OCI-LY7 (cell line): ENCODE measurements at regions not wholly inside any gene's neighbourhood (a gene's known extent, or its start where the extent isn't known, plus 50 kb on each side); places are given as distances from the start of the nearest gene placed in this dataset.
"Not testable (repeated sequence)": the region's sequence is repeated elsewhere in the genome, so short reads cannot be mapped to it uniquely, and the experiment has no call there.

Experiments
- BruUV-seq: library from RNA; stranded (reverse); fragments of 400-500 nt; replicated peaks from 2 replicates; lab custom pipeline; 2021; lab: Mats Ljungman, UMichigan
- CTCF ChIA-PET: fragments of 300-600 bp; sonication (Branson Sonifier 250); formaldehyde crosslinking; loops from one replicate; lab custom pipeline; 2022; ENCODE audit warnings: antibody characterized with exemption; ENCODE audit not compliant: unreplicated experiment; lab: Charles Lee
- POLR2A ChIA-PET: fragments of 300-600 bp; sonication (Branson Sonifier 250); formaldehyde crosslinking; loops from one replicate; lab custom pipeline; 2022; ENCODE audit warnings: antibody characterized with exemption; lab: Charles Lee
- DNase-seq: peaks from one replicate; pipeline ENCODE4 v3.0.0-alpha.2; 2015; ENCODE audit warnings: low spot score
- H2AFZ ChIP-seq: fragments of 200-600 bp; sonication (generic), shearing (Covaris generic); 2 replicates; pipeline ENCODE4 v1.6.1; 2014; ENCODE audit warnings: mild to moderate bottlenecking, antibody characterized with exemption, low read length, moderate library complexity
- H3K27ac ChIP-seq: fragments of 200-600 bp; sonication (generic); 2 replicates; pipeline ENCODE4 v1.5.1; 2014; ENCODE audit warnings: mixed run types, low read depth, mild to moderate bottlenecking, moderate library complexity, low read length, inconsistent platforms; ENCODE audit not compliant: poor library complexity, severe bottlenecking
- H3K36me3 ChIP-seq: fragments of 200-600 bp; sonication (generic); 2 replicates; pipeline ENCODE4 v1.6.1; 2014; ENCODE audit warnings: mild to moderate bottlenecking, antibody characterized with exemption, low read length, moderate library complexity, mixed read lengths; ENCODE audit not compliant: insufficient read depth
- H3K4me1 ChIP-seq: fragments of 200-600 bp; sonication (generic); 2 replicates; pipeline ENCODE4 v1.5.1; 2014; ENCODE audit warnings: mild to moderate bottlenecking, low read length; ENCODE audit not compliant: insufficient read depth, poor library complexity, severe bottlenecking
- H3K4me2 ChIP-seq: fragments of 200-600 bp; sonication (generic); 2 replicates; pipeline ENCODE4 v1.6.1; 2014; ENCODE audit warnings: mild to moderate bottlenecking, low read length
- H3K4me3 ChIP-seq: fragments of 200-600 bp; sonication (generic); 2 replicates; pipeline ENCODE4 v1.5.1; 2014; ENCODE audit warnings: mild to moderate bottlenecking, low read depth, low read length; ENCODE audit not compliant: poor library complexity, severe bottlenecking
- H3K79me2 ChIP-seq: fragments of 200-600 bp; sonication (generic); 2 replicates; pipeline ENCODE4 v1.6.1; 2016; ENCODE audit warnings: low read depth, mild to moderate bottlenecking, low read length, moderate library complexity, mixed read lengths; ENCODE audit not compliant: insufficient read depth
- H3K9me2 ChIP-seq: fragments of 200-600 bp; sonication (generic); 2 replicates; pipeline ENCODE4 v1.6.1; 2016; ENCODE audit warnings: mild to moderate bottlenecking, low read length, mixed read lengths; ENCODE audit not compliant: insufficient read depth
- H3K9me3 ChIP-seq: fragments of 200-600 bp; sonication (generic); 2 replicates; pipeline ENCODE4 v1.6.1; 2014; ENCODE audit warnings: mild to moderate bottlenecking, mixed run types, low read length, mixed read lengths
- H4K20me1 ChIP-seq: fragments of 200-600 bp; sonication (generic); 2 replicates; pipeline ENCODE4 v1.6.1; 2014; ENCODE audit warnings: mild to moderate bottlenecking, antibody characterized with exemption, low read length, moderate library complexity, mixed read lengths; ENCODE audit not compliant: insufficient read depth
- intact Hi-C: fragments of 100-400 bp; cut with micrococcal nuclease; formaldehyde crosslinking; loops from one replicate; pipeline ENCODE4 v1.10.0; 2022; ENCODE audit not compliant: unreplicated experiment

GRCh38 chr1:83403500-83403899, 595.4 kb downstream of the TTLL7 start:
- H3K4me3 ChIP-seq, POLR2A ChIA-PET, BruUV-seq, intact Hi-C loops, H4K20me1 ChIP-seq, CTCF ChIA-PET, H3K9me3 ChIP-seq, DNase-seq, H3K9me2 ChIP-seq, H2AFZ ChIP-seq, H3K4me2 ChIP-seq, H3K79me2 ChIP-seq, H3K4me1 ChIP-seq, H3K27ac ChIP-seq, H3K36me3 ChIP-seq: not testable (repeated sequence)

- H3K4me2 ChIP-seq, H3K4me3 ChIP-seq, H4K20me1 ChIP-seq, intact Hi-C loops, H3K27ac ChIP-seq, H3K9me2 ChIP-seq, H3K79me2 ChIP-seq, BruUV-seq, DNase-seq, H2AFZ ChIP-seq, H3K9me3 ChIP-seq, POLR2A ChIA-PET, H3K36me3 ChIP-seq, H3K4me1 ChIP-seq, CTCF ChIA-PET: not testable (repeated sequence)
Observed at GRCh38 chr1:83401146-83401545, 597.8 kb downstream of the TTLL7 start.

- DNase-seq, H3K27ac ChIP-seq: not testable (repeated sequence)
Observed at GRCh38 chr1:83400173-83400572, 598.8 kb downstream of the TTLL7 start.

GRCh38 chr1:83398125-83398524, 600.8 kb downstream of the TTLL7 start:
- CTCF ChIA-PET, H3K9me3 ChIP-seq, intact Hi-C loops: not testable (repeated sequence)

More at GRCh38 chr1:83400173-83400572, 598.8 kb downstream of the TTLL7 start:
- CTCF ChIA-PET, H3K4me3 ChIP-seq, H3K9me2 ChIP-seq, BruUV-seq, H3K79me2 ChIP-seq, H3K4me1 ChIP-seq, H3K36me3 ChIP-seq, intact Hi-C loops, H3K4me2 ChIP-seq, H3K9me3 ChIP-seq, H2AFZ ChIP-seq, H4K20me1 ChIP-seq: not testable (repeated sequence)
- POLR2A ChIA-PET: interaction anchor here (0.6 kb wide), 1 partner anchor 1062 kb away, joined by 3 read pairs; no protein-coding TSS in a partner anchor

GRCh38 chr1:83395130-83395529, 603.8 kb downstream of the TTLL7 start:
- H3K27ac ChIP-seq, H3K79me2 ChIP-seq, H3K9me3 ChIP-seq, H3K4me3 ChIP-seq, H3K4me1 ChIP-seq, H3K9me2 ChIP-seq, H4K20me1 ChIP-seq, intact Hi-C loops, CTCF ChIA-PET, BruUV-seq, DNase-seq, POLR2A ChIA-PET, H3K4me2 ChIP-seq, H3K36me3 ChIP-seq, H2AFZ ChIP-seq: not testable (repeated sequence)

More at GRCh38 chr1:83398125-83398524, 600.8 kb downstream of the TTLL7 start:
- H4K20me1 ChIP-seq, H3K9me2 ChIP-seq, DNase-seq, H2AFZ ChIP-seq, H3K27ac ChIP-seq, POLR2A ChIA-PET, H3K4me2 ChIP-seq, H3K79me2 ChIP-seq, H3K36me3 ChIP-seq, H3K4me1 ChIP-seq, BruUV-seq, H3K4me3 ChIP-seq: not testable (repeated sequence)

- H3K36me3 ChIP-seq, H3K4me2 ChIP-seq, POLR2A ChIA-PET, CTCF ChIA-PET, H3K4me3 ChIP-seq, H3K4me1 ChIP-seq, H3K79me2 ChIP-seq, H3K9me3 ChIP-seq, DNase-seq, H4K20me1 ChIP-seq, H2AFZ ChIP-seq, BruUV-seq, H3K9me2 ChIP-seq, intact Hi-C loops, H3K27ac ChIP-seq: not testable (repeated sequence)
Observed at GRCh38 chr1:83386946-83387345, 612.0 kb downstream of the TTLL7 start.

GRCh38 chr1:83383107-83383506, 615.8 kb downstream of the TTLL7 start:
- H3K9me3 ChIP-seq, H3K4me2 ChIP-seq, POLR2A ChIA-PET, H3K79me2 ChIP-seq, H3K9me2 ChIP-seq, BruUV-seq, H3K27ac ChIP-seq, H3K4me3 ChIP-seq, H3K36me3 ChIP-seq, H3K4me1 ChIP-seq, CTCF ChIA-PET, H4K20me1 ChIP-seq, intact Hi-C loops, DNase-seq, H2AFZ ChIP-seq: not testable (repeated sequence)
